ENCODE measurements at regions not wholly inside any gene's neighbourhood (a gene's known extent, or its start where the extent isn't known, plus 50 kb on each side); places are given as distances from the start of the nearest gene placed in this dataset.

- DNase-seq: no peak
Measured at GRCh38 chr9:20114974-20115373, 326.1 kb upstream of the SLC24A2 start.

- DNase-seq: no peak
Measured at GRCh38 chr9:20112205-20112783, 323.5 kb upstream of the SLC24A2 start.

- DNase-seq: no peak
Measured at GRCh38 chr9:20111173-20111843, 322.5 kb upstream of the SLC24A2 start.

GRCh38 chr9:20095430-20096092 is 306.7 kb upstream of the SLC24A2 start:
- no peak for DNase-seq

GRCh38 chr9:20092561-20092960 is 303.7 kb upstream of the SLC24A2 start:
- no peak for DNase-seq

- no peak for DNase-seq
Measured at GRCh38 chr9:20087481-20087880, 298.6 kb upstream of the SLC24A2 start.

- no peak for DNase-seq
Measured at GRCh38 chr9:20085842-20086241, 297.0 kb upstream of the SLC24A2 start.

- no peak for DNase-seq
Measured at GRCh38 chr9:20084125-20084524, 295.3 kb upstream of the SLC24A2 start.

DNA sequence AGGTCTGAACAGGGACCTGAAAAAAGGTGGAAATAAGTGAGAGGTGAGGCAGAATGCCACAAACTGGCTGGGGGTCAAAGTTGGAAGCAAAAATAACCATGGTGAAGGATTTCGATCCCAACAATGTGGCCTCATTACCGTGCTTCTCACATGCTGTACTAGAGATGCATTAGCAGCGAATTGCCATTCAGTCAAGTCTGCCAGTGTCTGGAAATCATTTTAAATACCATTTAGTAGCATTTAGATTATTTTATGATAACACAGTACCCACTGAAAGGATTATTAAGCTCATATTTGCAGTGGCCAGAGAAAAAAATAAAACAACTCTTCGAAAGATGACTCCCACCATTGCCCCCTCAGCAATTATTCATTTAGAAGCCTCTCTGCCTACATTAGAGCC is 294.6 kb upstream of the SLC24A2 start:
- no peak for DNase-seq

DNA sequence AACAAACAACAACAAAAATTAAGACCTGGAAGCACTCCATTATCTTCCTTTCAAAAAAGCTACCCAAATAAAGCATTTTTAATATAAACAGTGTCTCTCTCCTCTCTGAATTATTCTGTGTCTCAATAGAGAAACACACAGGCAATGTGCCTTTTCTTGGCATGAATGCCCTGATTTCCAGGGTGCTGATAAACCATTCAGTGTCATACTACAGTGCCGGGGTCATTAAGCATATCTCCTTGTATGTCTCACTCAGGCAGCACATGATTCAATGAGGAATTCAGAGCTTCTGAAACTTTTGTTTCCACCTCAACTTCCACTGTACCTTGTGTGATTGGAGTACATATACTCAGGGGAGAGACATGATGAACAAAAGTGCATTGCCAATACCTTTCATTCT is 294.0 kb upstream of the SLC24A2 start:
- no peak for DNase-seq

GRCh38 chr9:20082406-20082805 is 293.6 kb upstream of the SLC24A2 start:
- no peak for DNase-seq

GRCh38 chr9:20078246-20078645 is 289.4 kb upstream of the SLC24A2 start:
- no peak for DNase-seq

DNA sequence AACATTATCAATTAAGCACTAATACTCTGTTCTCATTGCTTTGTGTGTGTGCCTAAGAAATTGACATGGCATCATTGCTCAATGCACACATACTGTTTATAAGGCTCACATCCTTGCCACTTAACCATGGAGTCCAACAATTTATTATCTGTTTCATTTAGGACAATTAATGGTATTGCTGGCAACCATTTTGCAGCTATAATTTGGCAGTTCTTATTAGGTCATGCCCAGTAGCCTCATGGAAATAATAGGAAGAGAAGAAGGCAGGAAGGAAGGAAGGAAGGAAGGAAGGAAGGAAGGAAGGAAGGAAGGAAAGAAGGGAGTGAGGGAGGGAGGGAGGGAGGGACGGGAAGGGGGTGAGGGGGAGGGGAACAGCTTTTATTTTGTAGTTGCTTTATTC is 285.5 kb upstream of the SLC24A2 start:
- no peak for DNase-seq

DNA sequence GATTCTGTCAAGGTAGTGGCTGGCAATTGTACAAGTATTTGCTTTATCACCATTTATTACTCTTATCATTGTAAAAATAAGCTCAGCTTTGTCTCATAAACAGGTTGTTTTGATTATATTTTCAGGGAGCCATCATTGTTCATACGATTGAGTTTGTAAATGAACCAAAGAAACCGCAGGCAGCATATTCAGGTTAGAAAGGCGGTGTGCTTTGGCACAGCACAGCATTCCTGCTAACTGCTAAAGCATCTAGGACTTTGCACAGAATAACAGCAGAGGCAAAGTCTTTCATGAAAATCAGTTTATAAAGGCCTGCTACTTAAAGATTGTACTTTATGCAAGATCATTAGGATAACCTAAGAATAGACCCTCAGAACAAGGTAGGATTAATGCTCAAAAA is 281.5 kb upstream of the SLC24A2 start:
- no peak for DNase-seq

- no peak for DNase-seq
Measured at GRCh38 chr9:20065796-20066700, 277.2 kb upstream of the SLC24A2 start.

- DNase-seq: no peak
Measured at GRCh38 chr9:20065046-20065445, 276.2 kb upstream of the SLC24A2 start.

DNA sequence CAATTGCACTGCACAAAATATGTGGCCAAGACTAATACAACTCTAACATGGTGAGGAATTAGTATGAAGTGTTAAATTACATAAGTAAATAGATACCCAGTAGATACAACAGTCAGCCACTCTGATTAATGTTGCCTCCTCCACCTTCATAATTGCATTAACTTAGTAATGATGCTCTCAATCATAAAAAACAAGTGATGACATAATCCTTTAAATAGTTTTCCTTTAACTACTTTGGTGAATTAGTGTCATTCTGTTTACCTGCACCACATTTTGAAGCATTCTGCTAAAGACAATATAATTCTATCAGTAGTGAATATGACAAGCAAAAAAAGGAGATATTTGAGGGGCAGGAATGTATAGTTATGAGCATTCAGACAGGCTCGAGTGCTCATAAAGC is 265.9 kb upstream of the SLC24A2 start:
- DNase-seq: no peak

DNA sequence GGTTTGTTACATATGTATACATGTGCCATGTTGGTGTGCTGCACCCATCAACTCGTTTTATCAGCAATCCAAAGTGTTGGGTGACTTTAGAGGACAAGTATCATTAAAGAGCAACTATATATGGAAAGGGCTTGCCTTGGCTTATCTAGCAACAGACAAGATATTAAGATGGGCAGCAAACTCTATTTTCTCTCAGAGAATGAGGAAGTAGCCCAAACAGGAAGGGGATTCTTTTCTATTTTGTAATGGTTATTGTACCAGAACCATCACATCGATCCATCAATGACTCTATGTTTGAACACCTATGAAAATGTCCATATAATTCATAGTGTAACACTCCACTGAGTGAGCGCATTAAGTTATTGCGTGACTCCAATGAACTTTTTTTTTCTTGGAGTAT is 260.1 kb upstream of the SLC24A2 start:
- DNase-seq: peak in 1 of 2 donors; percentile 2

DNA sequence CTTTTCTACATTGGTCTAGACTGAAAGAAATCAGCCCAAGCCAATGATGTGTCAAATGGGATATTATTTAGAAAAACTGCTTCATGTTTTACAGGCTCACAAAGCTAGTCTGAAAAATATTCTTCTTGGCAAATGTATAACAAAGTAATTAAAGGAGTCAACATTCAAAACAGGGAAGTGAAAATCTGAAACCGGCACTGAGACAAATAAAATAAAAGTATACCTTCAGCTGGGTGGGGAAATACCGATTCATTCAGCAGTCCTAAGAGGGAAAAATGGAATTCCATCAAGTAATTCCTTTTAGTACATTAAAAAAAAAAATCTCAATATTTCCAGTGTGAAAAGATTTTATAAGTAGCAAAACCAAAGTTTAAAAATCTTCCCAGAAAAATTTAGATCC is 259.6 kb upstream of the SLC24A2 start:
- DNase-seq: no peak

- DNase-seq: no peak
Measured at GRCh38 chr9:20044686-20045085, 255.8 kb upstream of the SLC24A2 start.

DNA sequence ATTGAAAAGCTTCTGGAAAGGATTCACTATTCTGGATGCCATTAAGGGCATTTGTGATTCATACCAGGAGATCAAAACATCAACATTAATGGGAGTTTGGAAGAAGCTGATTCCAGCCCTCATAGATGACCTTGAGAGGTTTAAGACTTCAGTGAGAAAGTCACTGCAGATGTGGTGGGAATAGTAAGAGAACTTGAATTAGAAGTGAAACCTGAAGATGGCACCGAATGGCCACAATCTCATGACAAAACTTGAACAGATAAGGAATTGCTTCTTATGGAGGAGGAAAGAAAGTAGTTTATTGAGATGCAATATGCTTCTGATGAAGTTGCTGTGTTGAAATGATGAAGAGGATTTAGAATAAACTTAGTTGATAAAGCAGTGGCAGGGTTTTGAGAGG is 254.6 kb upstream of the SLC24A2 start:
- no peak for DNase-seq

DNA sequence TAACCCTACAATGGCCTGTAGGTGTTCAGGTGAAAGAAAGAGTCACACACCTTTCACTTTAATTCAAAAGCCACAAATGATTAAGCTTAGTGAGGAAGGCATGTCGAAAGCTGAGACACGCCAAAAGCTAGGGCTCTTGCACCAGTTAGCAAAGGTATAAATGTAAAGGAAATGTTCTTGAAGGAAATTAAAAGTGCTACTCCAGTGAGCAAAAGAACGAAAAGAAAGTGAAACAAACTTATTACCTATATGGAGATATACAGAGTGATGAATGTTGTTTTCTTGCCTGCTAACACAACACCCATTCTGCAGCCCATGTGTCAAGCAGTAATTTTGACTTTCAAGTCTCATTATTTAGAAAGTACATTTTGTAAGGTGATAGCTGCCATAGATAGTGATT is 254.2 kb upstream of the SLC24A2 start:
- no peak for DNase-seq

DNA sequence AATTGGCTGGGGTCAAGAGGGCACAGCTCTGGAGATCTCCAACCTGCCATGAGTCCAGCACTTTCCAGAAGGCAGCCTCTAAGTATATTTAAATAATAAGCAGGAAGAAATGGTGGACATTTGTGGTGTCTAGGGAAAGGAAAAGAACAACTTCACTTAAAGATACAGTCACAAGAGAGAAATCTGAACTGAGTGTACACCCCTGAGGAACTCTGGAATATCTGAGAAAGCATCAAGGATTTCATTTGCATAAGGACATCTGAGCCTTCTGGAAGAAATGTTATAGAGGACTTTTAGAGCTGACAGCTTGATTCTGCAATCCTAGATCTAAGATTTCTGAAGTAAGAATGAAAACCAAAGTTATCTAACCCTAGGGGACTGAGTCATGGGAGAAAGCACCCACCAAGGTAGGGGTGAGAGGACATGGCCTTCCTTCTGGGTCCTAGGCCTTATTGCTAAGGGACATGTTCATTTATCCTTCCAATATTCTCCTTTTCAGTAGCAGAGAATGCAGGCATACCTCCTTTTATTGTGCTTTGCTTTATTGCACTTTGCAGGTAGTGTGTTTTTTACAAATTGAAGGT is 253.4 kb upstream of the SLC24A2 start:
- DNase-seq: no peak
